ENCODE measurements at regions not wholly inside any gene's neighbourhood (a gene's known extent, or its start where the extent isn't known, plus 50 kb on each side); places are given as distances from the start of the nearest gene placed in this dataset.

DNA sequence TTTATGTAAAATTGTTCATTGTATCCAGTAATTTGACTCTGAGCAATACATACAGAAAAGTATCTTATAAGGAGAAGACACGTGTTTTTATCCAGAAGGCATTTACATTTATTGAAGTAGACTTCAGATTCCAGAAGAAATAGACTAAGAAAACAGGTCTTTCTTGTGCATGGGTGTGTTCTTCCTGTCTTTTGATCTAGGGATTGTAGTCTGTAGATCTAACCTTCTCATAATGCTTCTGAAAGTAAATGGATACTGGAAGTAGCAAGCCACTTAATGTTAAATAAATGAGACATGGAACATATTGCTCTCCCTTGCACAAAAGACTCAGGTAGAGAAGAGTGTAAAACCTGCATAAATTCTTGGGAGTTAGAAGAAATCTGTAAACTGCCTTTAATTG lies 853.2 kb upstream of the B3GALT2 start:
- H3K9ac ChIP-seq (ENCODE audit: low read length in 3 of 3), result no peak overlapping the region
- no peaks in the 10 kb centered on the region for H3K4me1 ChIP-seq (ENCODE audit: control insufficient read depth in 2 of 3, insufficient read depth in 2 of 3, low read depth in 1 of 3, low read length in 3 of 3)
- no peak for TF ChIP-seq CTCF (IDR thresholded peaks at IDR 0.05; ENCODE audit: borderline replicate concordance, extremely low read depth, insufficient read depth)
- FAIRE-seq, result no peak
- H3K9me3 ChIP-seq (ENCODE audit: control insufficient read depth in 2 of 3, insufficient read depth in 1 of 3, low read length in 3 of 3), result no peaks in the 10 kb centered on the region
- no peak overlapping the region for H3K27ac ChIP-seq (ENCODE audit: low read depth in 2 of 2, low read length in 2 of 2)
- no peaks in the 10 kb centered on the region for H3K36me3 ChIP-seq (ENCODE audit: control insufficient read depth in 2 of 3, insufficient read depth in 3 of 3, low read length in 3 of 3)
- H3K4me3 ChIP-seq (ENCODE audit: low read length in 3 of 3), result no peak overlapping the region
- no peaks in the 10 kb centered on the region for H3K27me3 ChIP-seq (ENCODE audit: control insufficient read depth, insufficient read depth, low read length)
- intact Hi-C loops (cut with DNase I), result no loop called here
- no peak for DNase-seq

- DNase-seq (no peak), FAIRE-seq (no peak)
- Histone ChIP-seq H3K4me1 (ENCODE audit: control insufficient read depth in 2 of 3, insufficient read depth in 2 of 3, low read depth in 1 of 3, low read length in 3 of 3) (no peaks in the 10 kb centered on the region), H3K27me3 (ENCODE audit: control insufficient read depth, insufficient read depth, low read length) (no peaks in the 10 kb centered on the region), H3K9me3 (ENCODE audit: control insufficient read depth in 2 of 3, insufficient read depth in 1 of 3, low read length in 3 of 3) (peaks cover 0 to 2% (median 0%) of the 10 kb centered on the region in 3 donors), H3K4me3 (ENCODE audit: low read length in 3 of 3) (no peak overlapping the region), H3K9ac (ENCODE audit: low read length in 3 of 3) (no peak overlapping the region), H3K27ac (ENCODE audit: low read depth in 2 of 2, low read length in 2 of 2) (no peak overlapping the region), H3K36me3 (ENCODE audit: control insufficient read depth in 2 of 3, insufficient read depth in 3 of 3, low read length in 3 of 3) (no peaks in the 10 kb centered on the region)
- intact Hi-C loops (cut with DNase I), result no loop called here
- no peak for TF ChIP-seq CTCF (IDR thresholded peaks at IDR 0.05; ENCODE audit: borderline replicate concordance, extremely low read depth, insufficient read depth)
These were observed 847.2 kb upstream of the B3GALT2 start for GRCh38 chr1:194033646-194034045.

DNA sequence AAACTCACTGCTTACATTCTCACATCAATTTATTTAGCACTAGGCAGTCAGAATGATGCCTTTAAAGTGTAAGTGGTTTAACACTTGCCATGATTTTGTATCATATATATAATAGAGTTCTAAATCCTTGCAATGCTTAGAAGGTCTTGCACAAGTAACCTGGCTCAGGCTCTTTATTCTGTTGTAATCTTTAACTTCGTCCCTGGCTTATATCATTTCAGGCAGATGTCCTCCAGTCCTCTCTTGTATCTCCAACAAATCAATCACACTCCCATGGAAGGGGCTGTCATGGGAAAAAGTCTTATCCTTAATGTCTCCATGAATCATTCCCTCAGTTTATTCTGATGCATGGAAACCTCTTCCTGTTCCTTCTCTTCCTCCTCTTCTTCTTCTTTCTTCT lies 841.6 kb upstream of the B3GALT2 start:
- Histone ChIP-seq H3K9ac (ENCODE audit: low read length in 3 of 3) (no peak overlapping the region), H3K9me3 (ENCODE audit: control insufficient read depth in 2 of 3, insufficient read depth in 1 of 3, low read length in 3 of 3) (no peaks in the 10 kb centered on the region), H3K27me3 (ENCODE audit: control insufficient read depth, insufficient read depth, low read length) (no peaks in the 10 kb centered on the region), H3K4me3 (ENCODE audit: low read length in 3 of 3) (no peak overlapping the region), H3K27ac (ENCODE audit: low read depth in 2 of 2, low read length in 2 of 2) (no peak overlapping the region), H3K4me1 (ENCODE audit: control insufficient read depth in 2 of 3, insufficient read depth in 2 of 3, low read depth in 1 of 3, low read length in 3 of 3) (no peaks in the 10 kb centered on the region), H3K36me3 (ENCODE audit: control insufficient read depth in 2 of 3, insufficient read depth in 3 of 3, low read length in 3 of 3) (no peaks in the 10 kb centered on the region)
- DNase-seq (no peak), FAIRE-seq (no peak)
- no peak for TF ChIP-seq CTCF (IDR thresholded peaks at IDR 0.05; ENCODE audit: borderline replicate concordance, extremely low read depth, insufficient read depth)
- intact Hi-C loops (cut with DNase I), result no loop called here

- Histone ChIP-seq H3K4me1 (ENCODE audit: control insufficient read depth in 2 of 3, insufficient read depth in 2 of 3, low read depth in 1 of 3, low read length in 3 of 3) (no peaks in the 10 kb centered on the region), H3K9ac (ENCODE audit: low read length in 3 of 3) (no peak overlapping the region), H3K4me3 (ENCODE audit: low read length in 3 of 3) (no peak overlapping the region), H3K36me3 (ENCODE audit: control insufficient read depth in 2 of 3, insufficient read depth in 3 of 3, low read length in 3 of 3) (no peaks in the 10 kb centered on the region), H3K27me3 (ENCODE audit: control insufficient read depth, insufficient read depth, low read length) (no peaks in the 10 kb centered on the region), H3K27ac (ENCODE audit: low read depth in 2 of 2, low read length in 2 of 2) (no peak overlapping the region), H3K9me3 (ENCODE audit: control insufficient read depth in 2 of 3, insufficient read depth in 1 of 3, low read length in 3 of 3) (no peaks in the 10 kb centered on the region)
- intact Hi-C loops (cut with DNase I), result no loop called here
- no peak for TF ChIP-seq CTCF (IDR thresholded peaks at IDR 0.05; ENCODE audit: borderline replicate concordance, extremely low read depth, insufficient read depth)
- FAIRE-seq (no peak), DNase-seq (no peak)
These were observed 840.0 kb upstream of the B3GALT2 start for GRCh38 chr1:194026422-194026821.

Measured in kidney (tissue), 13 donors.